ENCODE measurements at regions not wholly inside any gene's neighbourhood (a gene's known extent, or its start where the extent isn't known, plus 50 kb on each side); places are given as distances from the start of the nearest gene placed in this dataset.

- no peak for DNase-seq (ENCODE audit: low spot score)
Measured at GRCh38 chr2:217688494-217688893, 314.3 kb downstream of the TNS1 start.

DNA sequence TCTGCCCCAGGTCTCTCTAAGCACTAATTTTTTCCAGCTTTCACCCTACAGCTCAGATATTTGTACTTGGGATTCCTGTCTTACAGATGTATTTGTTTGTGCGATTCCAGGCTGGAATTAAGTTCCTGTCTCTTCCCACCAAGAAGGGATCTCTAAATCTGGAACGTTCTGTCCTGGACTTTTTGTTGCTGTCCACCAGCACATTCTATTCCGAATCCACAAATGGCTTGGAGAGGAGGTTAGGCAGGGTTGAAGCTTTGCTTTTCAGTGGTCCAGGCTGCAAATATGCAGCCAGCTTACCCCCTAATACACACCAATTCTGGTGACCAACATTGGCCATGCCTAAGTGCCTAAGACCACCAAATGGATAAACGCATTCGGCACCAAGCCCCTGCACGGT, 315.0 kb downstream of the TNS1 start:
- DNase-seq (ENCODE audit: low spot score), result no peak

DNA sequence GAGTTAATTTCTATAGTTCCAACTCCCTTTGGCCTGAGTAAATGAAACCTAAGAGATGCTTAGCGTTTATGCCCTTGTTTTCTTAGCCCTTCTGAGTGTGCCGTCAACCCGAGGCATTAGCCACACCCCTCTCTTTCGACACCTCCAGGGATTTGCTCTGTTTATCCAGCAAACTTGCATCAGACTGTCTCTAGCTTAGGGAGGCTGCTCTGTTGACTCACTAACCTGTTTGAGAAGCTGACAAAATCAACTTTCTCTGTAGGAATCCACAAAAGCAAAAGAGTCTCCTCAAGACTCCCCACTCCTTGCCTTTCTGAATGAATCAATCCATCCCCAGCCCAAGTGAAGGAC, 317.6 kb downstream of the TNS1 start:
- DNase-seq (ENCODE audit: low spot score), result no peak

DNA sequence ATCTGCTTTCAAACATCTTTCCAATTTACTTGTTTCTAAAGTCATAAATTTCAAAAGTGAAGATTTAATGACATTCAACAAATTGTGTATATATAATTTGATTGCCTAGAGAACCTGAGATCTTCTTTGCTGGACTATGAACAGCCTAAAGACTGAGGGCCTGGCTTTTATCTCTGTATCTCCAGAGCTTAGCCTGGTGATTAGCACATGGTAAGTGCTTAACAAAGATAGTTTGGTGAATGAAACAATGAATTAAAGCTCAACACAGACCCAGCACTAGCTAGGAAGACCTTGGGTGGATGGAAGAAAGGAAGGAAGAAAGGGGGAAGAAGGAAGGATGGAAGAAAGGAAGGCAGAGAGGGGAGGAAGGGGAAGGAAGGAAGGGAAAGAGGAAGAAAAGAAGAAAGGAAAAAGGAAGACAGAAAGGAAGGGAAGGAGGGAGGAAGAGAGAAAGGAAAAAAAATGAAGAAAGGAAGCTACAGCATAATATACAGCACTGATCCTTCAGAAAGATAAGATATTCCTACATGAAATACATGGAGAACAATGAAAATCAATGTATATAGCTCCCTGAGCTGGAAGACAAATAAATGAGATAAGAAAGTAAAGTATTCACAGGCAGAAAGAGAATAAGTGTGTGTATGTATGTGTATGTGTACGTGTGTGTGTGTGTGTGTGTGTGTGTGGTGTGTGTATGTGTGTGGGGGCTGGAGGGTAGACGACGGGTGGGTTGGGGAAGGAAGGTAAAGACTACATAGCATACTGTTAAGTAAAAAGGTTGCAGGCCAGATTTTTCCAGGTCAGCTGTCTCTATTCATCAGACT, 318.2 kb downstream of the TNS1 start:
- DNase-seq (ENCODE audit: low spot score), result no peak

DNA sequence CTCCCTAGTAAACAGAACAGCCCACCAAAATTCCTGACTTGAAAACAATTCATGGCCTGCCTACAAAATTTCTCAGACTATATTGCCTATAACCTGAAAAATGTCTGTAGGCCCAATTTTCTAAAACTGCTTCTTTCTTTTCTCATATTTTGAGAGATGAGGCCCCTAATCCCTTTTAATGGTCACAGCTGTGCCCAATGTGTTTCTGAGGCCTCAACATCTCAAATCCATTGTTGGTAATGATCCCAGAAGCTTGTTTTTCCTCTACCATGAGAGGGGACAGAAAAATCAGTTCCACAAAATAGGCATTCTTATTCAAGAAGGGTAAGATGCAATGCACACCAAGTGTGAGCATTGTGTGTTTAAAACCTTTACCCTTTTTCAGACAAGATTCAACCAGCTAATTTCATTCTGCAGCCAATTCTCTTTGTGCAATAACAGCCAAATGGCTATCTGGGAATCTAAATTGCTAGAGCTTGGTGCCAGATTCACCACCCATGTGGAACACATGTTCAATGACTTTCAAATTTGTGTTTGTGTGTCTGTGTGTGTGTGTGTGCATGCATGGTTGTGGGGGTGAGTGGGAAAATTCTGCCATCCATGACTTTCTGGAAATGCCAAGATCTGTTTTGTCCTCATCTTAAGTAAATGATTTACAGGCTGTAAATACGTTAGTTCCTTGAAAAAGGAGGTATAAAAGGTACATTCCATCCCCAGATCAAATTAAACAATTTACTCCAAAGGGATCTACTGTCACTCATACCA, 319.5 kb downstream of the TNS1 start:
- no peak for DNase-seq (ENCODE audit: low spot score)

GRCh38 chr2:217681791-217682190, 321.0 kb downstream of the TNS1 start:
- DNase-seq (ENCODE audit: low spot score), result no peak

- no peak for DNase-seq (ENCODE audit: low spot score)
Measured at GRCh38 chr2:217680381-217680780, 322.4 kb downstream of the TNS1 start.

DNA sequence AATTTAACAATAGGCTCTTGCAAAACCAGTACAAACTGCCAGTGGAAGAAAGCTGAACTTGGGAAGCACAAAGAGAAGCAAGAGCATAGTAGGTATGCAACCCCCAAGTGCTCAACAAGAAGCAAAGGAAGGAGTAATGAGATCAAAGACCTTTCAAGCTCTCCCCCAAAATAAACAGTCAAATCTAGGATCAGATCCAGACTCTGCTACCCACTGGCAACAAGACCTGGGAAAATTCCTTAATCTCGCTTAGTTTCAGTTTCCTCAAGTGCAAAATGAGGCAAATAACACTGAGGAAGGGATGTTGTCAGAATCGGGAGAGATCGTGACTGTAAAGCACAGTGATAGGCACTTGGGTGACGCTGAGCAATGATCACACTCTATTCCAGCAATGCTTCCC, 329.2 kb downstream of the TNS1 start:
- no peak for DNase-seq (ENCODE audit: low spot score)

DNA sequence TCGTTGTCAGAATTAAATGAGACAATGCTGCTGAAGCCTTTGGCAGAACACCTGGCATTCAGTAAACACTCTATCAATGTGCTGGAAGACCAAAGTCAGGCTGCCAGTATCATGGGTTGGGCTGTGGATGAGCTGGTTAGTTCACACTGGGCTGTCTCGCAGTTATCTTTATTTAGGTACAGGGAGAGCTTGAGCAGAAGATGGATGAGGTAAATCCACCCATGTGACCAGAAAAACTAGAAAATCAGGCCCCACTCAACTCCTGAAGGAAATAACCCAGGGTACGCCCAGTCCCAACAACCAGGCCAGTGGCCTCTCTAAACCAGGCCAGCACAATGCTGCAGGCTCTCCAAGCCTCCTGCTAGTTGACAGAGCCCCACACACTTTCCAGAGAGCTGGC, 330.3 kb downstream of the TNS1 start:
- DNase-seq (ENCODE audit: low spot score), result no peak

GRCh38 chr2:217671871-217672270, 330.9 kb downstream of the TNS1 start:
- DNase-seq (ENCODE audit: low spot score), result no peak

DNA sequence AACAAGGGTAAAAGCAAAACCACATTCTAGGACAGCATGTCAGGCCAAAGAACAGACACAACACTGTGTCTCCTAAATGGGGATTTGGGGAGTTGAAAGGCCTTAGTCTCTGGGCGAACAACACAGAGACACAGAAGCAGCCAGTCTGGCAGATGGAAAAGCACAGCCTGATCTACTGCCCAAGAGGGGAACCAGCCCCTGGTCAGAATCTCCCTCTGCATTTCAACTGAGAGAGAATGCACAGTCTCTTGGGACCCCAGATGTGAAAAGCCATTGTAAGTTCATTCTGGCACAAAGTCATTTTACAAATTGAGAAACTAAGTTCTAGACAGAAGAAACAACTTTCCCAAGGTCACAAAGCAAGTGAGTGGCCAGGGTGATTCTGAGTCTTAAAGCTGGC, 331.7 kb downstream of the TNS1 start:
- DNase-seq (ENCODE audit: low spot score), result no peak

GRCh38 chr2:217669831-217670230, 333.0 kb downstream of the TNS1 start:
- DNase-seq (ENCODE audit: low spot score), result no peak

DNA sequence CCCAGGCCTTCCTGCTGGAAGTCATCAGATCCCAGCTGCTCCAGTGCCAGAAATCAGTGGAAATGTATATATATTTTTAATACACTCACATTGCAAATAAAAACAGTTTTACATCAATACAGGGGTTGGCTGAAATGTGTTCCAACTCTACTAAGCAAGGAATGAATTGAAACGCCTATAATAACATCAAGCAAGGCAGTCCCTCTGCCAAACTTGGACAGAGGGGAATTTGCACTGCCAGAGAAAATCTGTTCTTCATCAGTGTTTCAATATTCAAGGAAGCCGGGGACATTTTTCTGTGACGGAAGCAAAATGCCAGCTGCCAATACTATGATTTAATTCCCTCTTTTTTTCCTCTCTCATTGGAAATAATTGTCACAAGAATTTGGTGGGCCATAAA, 335.3 kb downstream of the TNS1 start:
- no peak for DNase-seq (ENCODE audit: low spot score)

DNA sequence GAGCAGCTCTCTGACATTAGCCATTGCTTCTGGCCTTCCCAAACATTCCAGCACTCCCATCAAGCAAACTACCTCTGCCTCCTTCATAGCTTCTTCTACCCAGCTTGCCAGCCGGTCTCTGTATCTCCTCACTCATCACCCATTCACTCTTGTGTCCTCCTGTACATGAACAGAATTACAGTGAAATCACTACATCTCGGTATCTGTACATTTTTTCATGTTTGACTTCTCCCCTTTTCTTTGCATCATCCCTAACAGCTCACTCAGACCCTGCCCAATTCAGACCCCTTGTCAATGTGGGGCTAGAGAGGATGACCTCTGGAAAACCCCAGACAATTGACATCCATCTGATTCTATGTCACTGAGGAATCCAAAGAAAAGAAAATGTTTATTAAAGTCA, 335.8 kb downstream of the TNS1 start:
- DNase-seq (ENCODE audit: low spot score), result no peak

- DNase-seq (ENCODE audit: low spot score), result no peak
Measured at GRCh38 chr2:217666338-217666737, 336.5 kb downstream of the TNS1 start.

- DNase-seq (ENCODE audit: low spot score), result no peak
Measured at GRCh38 chr2:217664761-217665160, 338.0 kb downstream of the TNS1 start.

DNA sequence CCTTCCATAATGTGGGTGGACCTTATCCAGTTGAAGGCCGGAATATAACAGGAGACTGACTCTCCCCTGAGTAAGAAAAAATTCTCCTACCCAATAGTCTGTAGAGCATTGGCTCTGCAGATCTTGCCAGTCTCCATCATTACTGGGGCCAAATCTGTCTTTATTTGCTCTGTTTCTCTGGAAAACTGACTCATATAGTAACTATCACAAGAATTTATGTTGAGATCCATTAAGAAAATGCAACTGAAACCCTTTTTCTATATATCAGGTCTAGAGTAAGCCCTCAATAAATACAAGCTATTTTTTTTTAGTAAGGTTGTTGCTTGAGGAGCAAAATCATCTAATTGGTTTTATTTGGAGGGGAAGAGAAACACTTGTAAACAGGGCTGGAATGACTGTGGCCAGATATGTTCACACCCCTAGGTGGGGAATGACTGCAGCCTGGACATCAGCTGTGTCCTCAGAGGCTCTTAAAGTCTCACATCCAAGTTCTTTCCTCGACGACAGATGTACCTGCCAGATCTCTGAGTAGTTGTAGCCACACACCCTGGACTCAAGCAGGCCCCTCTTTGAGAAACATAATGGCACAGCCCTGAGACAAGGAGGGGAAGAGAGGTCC, 339.7 kb downstream of the TNS1 start:
- no peak for DNase-seq (ENCODE audit: low spot score)

DNA sequence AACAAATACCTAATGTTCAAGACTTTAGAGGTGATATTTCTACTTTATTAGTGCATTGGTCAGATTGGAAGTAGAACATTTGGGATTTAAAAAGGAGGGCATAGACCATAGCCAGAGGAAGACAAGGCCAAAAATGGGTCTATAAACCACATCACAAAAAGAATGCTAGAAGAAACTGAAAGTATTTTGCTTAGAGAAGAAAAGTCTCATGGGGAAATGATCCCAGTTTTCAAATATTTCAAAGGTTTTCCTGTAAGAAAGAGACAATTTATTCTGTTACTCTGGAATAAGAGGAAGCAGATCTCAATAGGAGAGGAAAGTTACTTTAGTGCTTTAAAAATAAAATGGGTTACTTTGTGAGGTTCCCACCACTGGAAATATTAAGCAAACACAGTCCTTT, 341.4 kb downstream of the TNS1 start:
- no peak for DNase-seq (ENCODE audit: low spot score)

DNA sequence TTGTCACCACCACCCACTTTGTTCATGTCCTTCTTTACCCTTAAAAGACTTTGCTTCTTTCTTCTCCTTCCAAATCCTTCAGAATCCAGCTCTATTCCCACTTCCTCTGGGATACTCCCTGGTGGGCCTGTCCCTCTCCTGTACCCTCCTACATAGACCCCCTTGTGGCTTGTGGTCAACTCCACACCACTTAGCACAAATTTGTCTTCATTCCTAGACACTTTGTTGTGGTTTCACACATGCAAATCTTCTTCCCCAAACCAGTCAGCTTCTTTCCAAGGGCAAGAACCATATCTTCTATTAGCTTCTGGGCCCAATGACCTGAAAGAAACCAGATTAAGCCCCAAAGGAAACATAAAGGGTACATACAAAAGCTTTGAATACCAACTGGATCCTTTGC, 342.4 kb downstream of the TNS1 start:
- no peak for DNase-seq (ENCODE audit: low spot score)

- DNase-seq (ENCODE audit: low spot score), result no peak
Measured at GRCh38 chr2:217658806-217659205, 344.0 kb downstream of the TNS1 start.

GRCh38 chr2:217657252-217657651, 345.5 kb downstream of the TNS1 start:
- no peak for DNase-seq (ENCODE audit: low spot score)

- DNase-seq (ENCODE audit: low spot score), result no peak
Measured at GRCh38 chr2:217656316-217656715, 346.5 kb downstream of the TNS1 start.

DNA sequence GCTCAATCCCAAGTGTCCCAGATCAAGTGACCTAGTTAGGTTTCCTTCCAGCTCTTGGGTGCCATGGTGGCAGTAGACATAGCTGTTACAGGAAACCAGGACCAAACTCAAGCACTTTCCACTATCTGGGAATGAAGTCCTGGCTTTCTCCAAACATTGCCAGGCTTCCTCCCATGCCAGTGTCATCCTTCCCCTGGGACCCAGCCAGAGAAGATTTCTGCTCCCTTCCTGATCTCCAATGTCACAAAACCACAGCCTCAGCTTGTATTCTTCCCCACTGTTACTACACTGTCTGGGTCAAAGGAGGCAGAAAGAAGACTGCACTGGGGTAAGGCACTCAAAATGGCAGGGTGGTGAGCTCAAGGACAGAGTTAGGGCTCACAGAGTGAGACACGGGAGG, 347.1 kb downstream of the TNS1 start:
- no peak for DNase-seq (ENCODE audit: low spot score)

All from COLO829 (cell line).